ENCODE measurements at regions not wholly inside any gene's neighbourhood (a gene's known extent, or its start where the extent isn't known, plus 50 kb on each side); places are given as distances from the start of the nearest gene placed in this dataset.

- TF ChIP-seq EZH2 (IDR thresholded peaks at IDR 0.05; ENCODE audit: borderline replicate concordance, low read length) (no peak), CTCF (IDR thresholded peaks at IDR 0.05; ENCODE audit: low read length) (peak; percentile 72)
- Histone ChIP-seq H3K27ac (ENCODE audit: low read depth, low read length, poor library complexity, severe bottlenecking) (no peak overlapping the region), H3K9ac (ENCODE audit: low read length) (no peak overlapping the region), H3K79me2 (ENCODE audit: insufficient read depth, low read length) (no peaks in the 10 kb centered on the region), H3K4me2 (ENCODE audit: low read length) (no peak overlapping the region), H3K36me3 (ENCODE audit: insufficient read depth, low read length) (no peaks in the 10 kb centered on the region), H3K4me3 (ENCODE audit: low read depth, low read length, poor library complexity, severe bottlenecking) (no peak overlapping the region), H2AFZ (ENCODE audit: low read length) (no peak overlapping the region), H3K4me1 (ENCODE audit: insufficient read depth, low read length, severe bottlenecking) (no peaks in the 10 kb centered on the region), H3K9me2 (ENCODE audit: low read depth, low read length) (no peaks in the 10 kb centered on the region), H4K20me1 (ENCODE audit: insufficient read depth, low read length) (no peaks in the 10 kb centered on the region), H3K9me3 (ENCODE audit: low read length) (no peaks in the 10 kb centered on the region), H3F3A (ENCODE audit: insufficient read depth, low read length) (no peaks in the 10 kb centered on the region), H3K27me3 (ENCODE audit: insufficient read depth, low read length) (no peaks in the 10 kb centered on the region)
Measured at GRCh38 chr9:87812375-87813118, 70.1 kb upstream of the SPATA31E1 start.

- Histone ChIP-seq H3K36me3 (ENCODE audit: insufficient read depth, low read length) (no peaks in the 10 kb centered on the region), H4K20me1 (ENCODE audit: insufficient read depth, low read length) (no peaks in the 10 kb centered on the region), H3K4me1 (ENCODE audit: insufficient read depth, low read length, severe bottlenecking) (no peaks in the 10 kb centered on the region), H3K4me3 (ENCODE audit: low read depth, low read length, poor library complexity, severe bottlenecking) (no peak overlapping the region), H3K27me3 (ENCODE audit: insufficient read depth, low read length) (no peaks in the 10 kb centered on the region), H3K27ac (ENCODE audit: low read depth, low read length, poor library complexity, severe bottlenecking) (no peak overlapping the region), H3K9me3 (ENCODE audit: low read length) (no peaks in the 10 kb centered on the region), H3K9me2 (ENCODE audit: low read depth, low read length) (no peaks in the 10 kb centered on the region), H3K9ac (ENCODE audit: low read length) (no peak overlapping the region), H3F3A (ENCODE audit: insufficient read depth, low read length) (no peaks in the 10 kb centered on the region), H3K4me2 (ENCODE audit: low read length) (no peak overlapping the region), H2AFZ (ENCODE audit: low read length) (no peak overlapping the region), H3K79me2 (ENCODE audit: insufficient read depth, low read length) (no peaks in the 10 kb centered on the region)
- no peak for TF ChIP-seq CTCF (IDR thresholded peaks at IDR 0.05; ENCODE audit: low read length)
- TF ChIP-seq EZH2 (IDR thresholded peaks at IDR 0.05; ENCODE audit: borderline replicate concordance, low read length), result no peak
Measured at GRCh38 chr9:87813119-87813463, 69.6 kb upstream of the SPATA31E1 start.

GRCh38 chr9:87816036-87816435 is 66.6 kb upstream of the SPATA31E1 start:
- no peaks in the 10 kb centered on the region for H3K9me2 ChIP-seq (ENCODE audit: low read depth, low read length)
- no peaks in the 10 kb centered on the region for H3K9me3 ChIP-seq (ENCODE audit: low read length)
- H3K4me2 ChIP-seq (ENCODE audit: low read length), result no peak overlapping the region
- H3K4me3 ChIP-seq (ENCODE audit: low read depth, low read length, poor library complexity, severe bottlenecking), result no peak overlapping the region
- H4K20me1 ChIP-seq (ENCODE audit: insufficient read depth, low read length), result no peaks in the 10 kb centered on the region
- H3K9ac ChIP-seq (ENCODE audit: low read length), result no peak overlapping the region
- no peak for TF ChIP-seq EZH2 (IDR thresholded peaks at IDR 0.05; ENCODE audit: borderline replicate concordance, low read length)
- no peak for TF ChIP-seq CTCF (IDR thresholded peaks at IDR 0.05; ENCODE audit: low read length)
- H3F3A ChIP-seq (ENCODE audit: insufficient read depth, low read length), result no peaks in the 10 kb centered on the region
- no peak overlapping the region for H2AFZ ChIP-seq (ENCODE audit: low read length)
- no peak overlapping the region for H3K27ac ChIP-seq (ENCODE audit: low read depth, low read length, poor library complexity, severe bottlenecking)
- no peaks in the 10 kb centered on the region for H3K4me1 ChIP-seq (ENCODE audit: insufficient read depth, low read length, severe bottlenecking)
- no peaks in the 10 kb centered on the region for H3K79me2 ChIP-seq (ENCODE audit: insufficient read depth, low read length)
- no peaks in the 10 kb centered on the region for H3K27me3 ChIP-seq (ENCODE audit: insufficient read depth, low read length)
- H3K36me3 ChIP-seq (ENCODE audit: insufficient read depth, low read length), result no peaks in the 10 kb centered on the region

Measured in OCI-LY1 (cell line).